ENCODE measurements at regions not wholly inside any gene's neighbourhood (a gene's known extent, or its start where the extent isn't known, plus 50 kb on each side); places are given as distances from the start of the nearest gene placed in this dataset.

DNA sequence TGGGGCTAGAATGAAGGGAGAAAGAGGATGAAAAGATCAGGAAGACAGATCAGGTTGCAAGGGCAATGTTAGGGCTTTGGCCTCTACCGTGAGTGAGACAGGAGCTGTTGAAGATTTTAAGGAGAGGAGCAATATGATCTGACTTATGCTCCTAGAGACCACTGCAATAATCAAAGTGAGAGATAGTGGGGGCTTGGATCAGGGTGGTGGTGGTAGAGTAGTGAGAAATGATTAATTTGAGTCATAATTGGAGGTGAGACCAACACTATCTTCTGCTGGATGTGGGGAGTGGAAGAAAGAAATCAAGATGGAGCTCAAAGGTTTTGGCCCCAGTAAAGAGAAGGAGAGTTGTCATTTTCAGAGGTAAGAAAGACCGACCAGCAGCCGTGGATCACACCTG, 140.7 kb upstream of the TMEM170B start:
- no TSS peak for BruUV-seq (replicated peaks)
- H3K27ac ChIP-seq (ENCODE audit: insufficient read depth, low read length), result no peak overlapping the region
- H3K56ac ChIP-seq (ENCODE audit: extremely low read depth, insufficient read depth, low read length), result no peak overlapping the region
- no peak overlapping the region for H4K91ac ChIP-seq (ENCODE audit: insufficient read depth, low read depth, low read length)
- H3K4me2 ChIP-seq (ENCODE audit: low read depth, low read length), result no peak overlapping the region
- peaks cover 8% of the 10 kb centered on the region for H3K4me1 ChIP-seq (ENCODE audit: control insufficient read depth, insufficient read depth, low read length)
- WGBS, 2 experiments (ENCODE audit: extremely low coverage in 2 of 2, insufficient read length in 1 of 2), result 86% methylated on average over 1 of the region's 3 CpGs; no CpG with 5 or more reads in 1 of the 2 experiments
- no peak overlapping the region for H2BK15ac ChIP-seq (ENCODE audit: low read depth, low read length)
- no peak overlapping the region for H2BK20ac ChIP-seq (ENCODE audit: low read depth, low read length)
- H3K4ac ChIP-seq (ENCODE audit: low read depth, low read length), result no peak overlapping the region
- peaks cover 2% of the 10 kb centered on the region; the same call in 1 of the 2 replicates for H3K9me3 ChIP-seq (ENCODE audit: control insufficient read depth, insufficient read depth, low read length)
- DNase-seq (no peak), ATAC-seq (ENCODE audit: low read depth) (no peak)
- no peaks in the 10 kb centered on the region for H4K20me1 ChIP-seq (ENCODE audit: insufficient read depth, low read length)
- no peak overlapping the region for H4K8ac ChIP-seq (ENCODE audit: low read depth in 2 of 2, low read length in 2 of 2)
- H3K9me1 ChIP-seq (ENCODE audit: insufficient read depth, low read length), result peaks cover 4% of the 10 kb centered on the region; the same call in 1 of the 2 replicates
- no peaks in the 10 kb centered on the region for H3K79me1 ChIP-seq (ENCODE audit: low read depth in 1 of 2, low read length in 2 of 2)
- no peak overlapping the region for H2AFZ ChIP-seq (replicated peaks; ENCODE audit: low read length, poor library complexity)
- ChIA-PET POLR2A (ENCODE audit: unreplicated experiment) (no interaction called here), CTCF (no interaction called here)
- no peak overlapping the region for H3K4me3 ChIP-seq (ENCODE audit: insufficient read depth, low read depth, low read length)
- in situ Hi-C loops (cut with MboI; ENCODE audit: low sequenced_read_pairs) (no loop called here), dilution Hi-C loops (cut with HindIII; ENCODE audit: low sequenced_read_pairs, unreplicated experiment) (no loop called here), intact Hi-C loops (cut with micrococcal nuclease) (no loop called here)
- H3K27me3 ChIP-seq (ENCODE audit: control insufficient read depth, insufficient read depth, low read length), result no peaks in the 10 kb centered on the region; the same call in 1 of the 2 replicates
- H4K5ac ChIP-seq (ENCODE audit: low read depth, low read length), result no peak overlapping the region
- no peak overlapping the region for H2AK9ac ChIP-seq (replicated peaks; ENCODE audit: low read depth, low read length, poor library complexity)
- H2AK5ac ChIP-seq (ENCODE audit: low read depth, low read length), result no peak overlapping the region
- H2BK120ac ChIP-seq (ENCODE audit: low read depth, low read length), result no peak overlapping the region
- H3K18ac ChIP-seq (ENCODE audit: low read depth, low read length), result no peak overlapping the region
- TF ChIP-seq SMC3 (IDR thresholded peaks at IDR 0.05; ENCODE audit: low read depth, low read length) (no peak), CEBPB (IDR thresholded peaks at IDR 0.05; ENCODE audit: low read depth, low read length) (no peak), RCOR1 (IDR thresholded peaks at IDR 0.05; ENCODE audit: insufficient replicate concordance, low read length) (no peak), POLR2A (IDR thresholded peaks at IDR 0.05; ENCODE audit: low read depth, low read length) (no peak), BHLHE40 (IDR thresholded peaks at IDR 0.05; ENCODE audit: low read depth, low read length) (no peak), NFE2L2 (IDR thresholded peaks at IDR 0.05; ENCODE audit: low read depth, low read length) (no peak), FOS (IDR thresholded peaks at IDR 0.05; ENCODE audit: low read depth, low read length) (no peak), RFX5 (IDR thresholded peaks at IDR 0.05; ENCODE audit: low read depth, low read length) (no peak), MXI1 (IDR thresholded peaks at IDR 0.05; ENCODE audit: borderline replicate concordance, low read depth, low read length) (no peak), RAD21 (IDR thresholded peaks at IDR 0.05; ENCODE audit: low read length) (no peak), MAFK (IDR thresholded peaks at IDR 0.05; ENCODE audit: low read depth, low read length) (no peak), MAZ (IDR thresholded peaks at IDR 0.05; ENCODE audit: borderline replicate concordance, low read depth, low read length) (no peak)
- TF ChIP-seq, protein P1, sequence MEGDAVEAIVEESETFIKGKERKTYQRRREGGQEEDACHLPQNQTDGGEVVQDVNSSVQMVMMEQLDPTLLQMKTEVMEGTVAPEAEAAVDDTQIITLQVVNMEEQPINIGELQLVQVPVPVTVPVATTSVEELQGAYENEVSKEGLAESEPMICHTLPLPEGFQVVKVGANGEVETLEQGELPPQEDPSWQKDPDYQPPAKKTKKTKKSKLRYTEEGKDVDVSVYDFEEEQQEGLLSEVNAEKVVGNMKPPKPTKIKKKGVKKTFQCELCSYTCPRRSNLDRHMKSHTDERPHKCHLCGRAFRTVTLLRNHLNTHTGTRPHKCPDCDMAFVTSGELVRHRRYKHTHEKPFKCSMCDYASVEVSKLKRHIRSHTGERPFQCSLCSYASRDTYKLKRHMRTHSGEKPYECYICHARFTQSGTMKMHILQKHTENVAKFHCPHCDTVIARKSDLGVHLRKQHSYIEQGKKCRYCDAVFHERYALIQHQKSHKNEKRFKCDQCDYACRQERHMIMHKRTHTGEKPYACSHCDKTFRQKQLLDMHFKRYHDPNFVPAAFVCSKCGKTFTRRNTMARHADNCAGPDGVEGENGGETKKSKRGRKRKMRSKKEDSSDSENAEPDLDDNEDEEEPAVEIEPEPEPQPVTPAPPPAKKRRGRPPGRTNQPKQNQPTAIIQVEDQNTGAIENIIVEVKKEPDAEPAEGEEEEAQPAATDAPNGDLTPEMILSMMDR (conservative IDR thresholded peaks at IDR 0.05; ENCODE audit: low read depth, low read length), result no peak
- TF ChIP-seq, protein P2, sequence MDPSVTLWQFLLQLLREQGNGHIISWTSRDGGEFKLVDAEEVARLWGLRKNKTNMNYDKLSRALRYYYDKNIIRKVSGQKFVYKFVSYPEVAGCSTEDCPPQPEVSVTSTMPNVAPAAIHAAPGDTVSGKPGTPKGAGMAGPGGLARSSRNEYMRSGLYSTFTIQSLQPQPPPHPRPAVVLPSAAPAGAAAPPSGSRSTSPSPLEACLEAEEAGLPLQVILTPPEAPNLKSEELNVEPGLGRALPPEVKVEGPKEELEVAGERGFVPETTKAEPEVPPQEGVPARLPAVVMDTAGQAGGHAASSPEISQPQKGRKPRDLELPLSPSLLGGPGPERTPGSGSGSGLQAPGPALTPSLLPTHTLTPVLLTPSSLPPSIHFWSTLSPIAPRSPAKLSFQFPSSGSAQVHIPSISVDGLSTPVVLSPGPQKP (IDR thresholded peaks at IDR 0.05; ENCODE audit: borderline replicate concordance, low read depth, low read length), result no peak
- TF ChIP-seq, protein P3, sequence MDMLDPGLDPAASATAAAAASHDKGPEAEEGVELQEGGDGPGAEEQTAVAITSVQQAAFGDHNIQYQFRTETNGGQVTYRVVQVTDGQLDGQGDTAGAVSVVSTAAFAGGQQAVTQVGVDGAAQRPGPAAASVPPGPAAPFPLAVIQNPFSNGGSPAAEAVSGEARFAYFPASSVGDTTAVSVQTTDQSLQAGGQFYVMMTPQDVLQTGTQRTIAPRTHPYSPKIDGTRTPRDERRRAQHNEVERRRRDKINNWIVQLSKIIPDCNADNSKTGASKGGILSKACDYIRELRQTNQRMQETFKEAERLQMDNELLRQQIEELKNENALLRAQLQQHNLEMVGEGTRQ (IDR thresholded peaks at IDR 0.05; ENCODE audit: low read depth, low read length), result no peak
- no peak overlapping the region for H3K23ac ChIP-seq (ENCODE audit: low read depth, low read length)
- no peaks in the 10 kb centered on the region for H3K36me3 ChIP-seq (ENCODE audit: control insufficient read depth, insufficient read depth, low read length)
- no peak overlapping the region for H3K9ac ChIP-seq (ENCODE audit: low read depth, low read length)
- no peak overlapping the region for H3K14ac ChIP-seq (replicated peaks; ENCODE audit: low read depth, low read length)
- no peak overlapping the region for H2BK5ac ChIP-seq (ENCODE audit: low read depth, low read length, poor library complexity, severe bottlenecking)
